OCI-LY1 (cell line): ENCODE measurements at regions not wholly inside any gene's neighbourhood (a gene's known extent, or its start where the extent isn't known, plus 50 kb on each side); places are given as distances from the start of the nearest gene placed in this dataset.

Experiments
- EZH2 ChIP-seq: fragments of 200-600 bp; sonication (generic), shearing (Covaris generic); IDR thresholded peaks from 2 replicates; pipeline ENCODE4 v1.8.0; 2017; ENCODE audit warnings: borderline replicate concordance, mixed run types, mild to moderate bottlenecking, antibody characterized with exemption, low read length, moderate library complexity, mixed read lengths
- TF ChIP-seq, protein P1 (sequence below): fragments of 200-600 bp; sonication (generic), shearing (Covaris generic); IDR thresholded peaks from 2 replicates; pipeline ENCODE4 v1.5.1; 2017; ENCODE audit warnings: mild to moderate bottlenecking, antibody characterized with exemption, low read length, moderate library complexity, mixed read lengths

DNA sequence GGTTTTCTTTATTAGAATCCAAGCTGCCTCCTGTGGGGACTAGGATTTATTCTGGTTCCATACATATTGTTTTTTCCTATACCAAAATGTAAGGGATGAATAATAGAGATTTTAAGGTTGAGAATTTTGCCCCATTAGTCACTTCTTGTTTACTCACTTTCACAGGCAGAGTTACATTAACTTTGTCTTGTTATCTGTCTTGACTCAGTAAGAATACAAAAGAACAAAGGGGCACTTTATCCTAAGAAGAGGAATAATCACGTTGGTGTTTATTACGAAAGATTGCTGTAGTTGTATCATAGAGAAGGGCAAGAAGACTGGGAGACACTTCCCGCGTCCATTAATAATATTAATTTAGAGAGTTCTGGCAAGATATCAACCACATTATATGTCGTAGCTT, 599.7 kb upstream of the FTMT start:
- TF ChIP-seq, protein P1, sequence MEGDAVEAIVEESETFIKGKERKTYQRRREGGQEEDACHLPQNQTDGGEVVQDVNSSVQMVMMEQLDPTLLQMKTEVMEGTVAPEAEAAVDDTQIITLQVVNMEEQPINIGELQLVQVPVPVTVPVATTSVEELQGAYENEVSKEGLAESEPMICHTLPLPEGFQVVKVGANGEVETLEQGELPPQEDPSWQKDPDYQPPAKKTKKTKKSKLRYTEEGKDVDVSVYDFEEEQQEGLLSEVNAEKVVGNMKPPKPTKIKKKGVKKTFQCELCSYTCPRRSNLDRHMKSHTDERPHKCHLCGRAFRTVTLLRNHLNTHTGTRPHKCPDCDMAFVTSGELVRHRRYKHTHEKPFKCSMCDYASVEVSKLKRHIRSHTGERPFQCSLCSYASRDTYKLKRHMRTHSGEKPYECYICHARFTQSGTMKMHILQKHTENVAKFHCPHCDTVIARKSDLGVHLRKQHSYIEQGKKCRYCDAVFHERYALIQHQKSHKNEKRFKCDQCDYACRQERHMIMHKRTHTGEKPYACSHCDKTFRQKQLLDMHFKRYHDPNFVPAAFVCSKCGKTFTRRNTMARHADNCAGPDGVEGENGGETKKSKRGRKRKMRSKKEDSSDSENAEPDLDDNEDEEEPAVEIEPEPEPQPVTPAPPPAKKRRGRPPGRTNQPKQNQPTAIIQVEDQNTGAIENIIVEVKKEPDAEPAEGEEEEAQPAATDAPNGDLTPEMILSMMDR, result no peak
- no peak for TF ChIP-seq EZH2
